Spinal cord (tissue), 9 donors: ENCODE measurements at regions not wholly inside any gene's neighbourhood (a gene's known extent, or its start where the extent isn't known, plus 50 kb on each side); places are given as distances from the start of the nearest gene placed in this dataset.

Experiments used
- DNase-seq, 6 donors: peaks; one replicate each; pipeline versions ENCODE4 v3.0.0 to v3.0.0-alpha.2; 2013 to 2015; ENCODE audit warnings: low spot score in 6 of 6, low read depth in 4 of 6
- H3K27ac ChIP-seq: one replicate; pipeline ENCODE4 v1.5.1; 2013; ENCODE audit warnings: low read depth, low read length, control low read depth
- H3K27me3 ChIP-seq: one replicate; pipeline ENCODE4 v1.6.1; 2013; ENCODE audit warnings: low read length; ENCODE audit not compliant: control insufficient read depth, insufficient read depth
- H3K36me3 ChIP-seq: one replicate; pipeline ENCODE4 v1.6.1; 2013; ENCODE audit warnings: low read length; ENCODE audit not compliant: control insufficient read depth, insufficient read depth
- H3K4me1 ChIP-seq: one replicate; pipeline ENCODE4 v1.6.1; 2013; ENCODE audit warnings: low read length; ENCODE audit not compliant: control insufficient read depth, insufficient read depth
- H3K4me3 ChIP-seq: one replicate; pipeline ENCODE4 v1.5.1; 2013; ENCODE audit warnings: low read depth, low read length, control low read depth
- H3K9me3 ChIP-seq: one replicate; pipeline ENCODE4 v1.6.1; 2013; ENCODE audit warnings: low read length; ENCODE audit not compliant: control insufficient read depth, insufficient read depth
- WGBS: methylation state at CpG from one replicate; pipeline ENCODE4 v1.1.5; 2013; ENCODE audit warnings: missing lambda C conversion rate; ENCODE audit not compliant: insufficient coverage; 5-methylcytosine and 5-hydroxymethylcytosine counted together
- donor health status: healthy.

GRCh38 chr14:71469643-71470335 is 462.4 kb upstream of the RGS6 start:
- WGBS = 96% methylated on average over 3 of the region's 6 CpGs
- H3K4me3 ChIP-seq = no peak overlapping the region
- no peaks in the 10 kb centered on the region for H3K27me3 ChIP-seq
- H3K27ac ChIP-seq = no peak overlapping the region
- no peak for DNase-seq
- H3K9me3 ChIP-seq = no peaks in the 10 kb centered on the region
- no peaks in the 10 kb centered on the region for H3K36me3 ChIP-seq
- no peaks in the 10 kb centered on the region for H3K4me1 ChIP-seq

- Histone ChIP-seq H3K4me3 (no peak overlapping the region), H3K4me1 (no peaks in the 10 kb centered on the region), H3K36me3 (no peaks in the 10 kb centered on the region), H3K27ac (no peak overlapping the region), H3K27me3 (no peaks in the 10 kb centered on the region), H3K9me3 (no peaks in the 10 kb centered on the region)
- 86% methylated on average over 3 of the region's 6 CpGs for WGBS
- no peak for DNase-seq
These were observed 460.4 kb upstream of the RGS6 start for GRCh38 chr14:71471634-71472355.

GRCh38 chr14:71472356-71473340 is 459.6 kb upstream of the RGS6 start:
- Histone ChIP-seq H3K4me3 (no peak overlapping the region), H3K27ac (no peak overlapping the region), H3K9me3 (no peaks in the 10 kb centered on the region), H3K4me1 (no peaks in the 10 kb centered on the region), H3K27me3 (no peaks in the 10 kb centered on the region), H3K36me3 (no peaks in the 10 kb centered on the region)
- WGBS = no CpG with 5 or more reads among the region's 4 CpGs
- DNase-seq = no peak

DNA sequence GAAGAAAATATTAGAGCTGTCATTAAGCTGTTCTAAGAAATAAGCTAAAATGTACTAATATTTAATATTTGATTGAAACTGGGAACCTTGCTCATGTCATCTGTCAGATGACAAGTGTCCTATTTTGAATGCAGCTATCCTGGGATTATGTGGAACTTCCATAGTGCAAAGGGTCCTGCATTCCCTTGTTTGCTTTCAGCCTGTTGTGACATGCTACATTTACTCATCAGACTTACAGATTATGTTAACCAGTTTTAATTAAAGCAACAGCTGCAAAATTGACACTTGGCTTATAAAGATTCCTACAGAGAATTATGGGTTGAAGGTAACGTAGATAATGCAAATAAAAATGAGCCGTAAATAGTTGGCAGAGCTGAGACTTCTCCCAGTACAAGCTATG is 458.4 kb upstream of the RGS6 start:
- no peaks in the 10 kb centered on the region for H3K4me1 ChIP-seq
- H3K27me3 ChIP-seq = no peaks in the 10 kb centered on the region
- H3K9me3 ChIP-seq = no peaks in the 10 kb centered on the region
- peak in 1 of 6 donors; percentile 32 for DNase-seq
- H3K27ac ChIP-seq = no peak overlapping the region
- no CpG with 5 or more reads among the region's 2 CpGs for WGBS
- no peaks in the 10 kb centered on the region for H3K36me3 ChIP-seq
- no peak overlapping the region for H3K4me3 ChIP-seq

DNA sequence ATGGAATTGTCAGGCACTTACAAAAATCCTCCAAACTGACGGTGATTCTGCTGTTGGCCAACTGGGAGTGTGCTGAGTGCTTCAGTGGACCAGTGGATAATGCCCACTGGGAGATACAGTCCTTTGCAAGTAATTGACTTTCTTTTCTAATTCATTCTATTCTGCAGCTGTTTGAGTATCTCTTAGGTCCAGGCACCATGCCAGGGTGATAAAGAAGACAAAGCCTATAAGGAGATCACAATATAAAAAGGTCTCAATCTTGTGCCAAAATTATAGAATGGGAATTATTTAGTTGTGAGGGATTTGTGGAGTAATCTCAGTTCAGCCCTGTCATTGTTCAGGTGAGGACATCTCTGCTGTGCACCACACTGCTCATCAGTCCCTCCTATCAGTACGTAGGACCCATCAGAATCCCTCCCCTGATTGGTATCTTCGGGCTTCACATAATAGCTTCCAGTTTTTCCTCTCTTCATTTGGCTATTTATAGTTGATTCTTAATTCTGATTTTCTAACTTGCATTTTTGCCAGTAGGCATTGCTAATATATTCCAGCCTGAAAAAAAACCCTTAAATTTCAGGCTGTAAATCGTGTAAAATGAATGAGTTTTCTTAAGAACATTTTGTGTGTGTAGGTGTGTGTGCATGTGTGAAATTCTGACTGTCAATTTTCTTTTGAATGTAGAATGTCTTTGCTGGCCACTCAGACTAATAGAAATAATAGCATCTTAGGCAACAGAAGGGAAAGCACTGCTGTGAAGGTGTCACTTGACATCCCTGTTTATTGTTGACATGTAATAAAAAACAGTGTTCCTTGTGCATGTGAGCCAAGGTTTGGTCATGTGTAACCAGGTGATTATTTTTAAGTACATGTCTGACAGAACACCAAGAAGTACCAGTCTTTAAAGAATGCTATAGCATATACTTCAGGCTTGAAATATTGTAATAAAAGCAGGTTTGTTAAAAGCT is 457.6 kb upstream of the RGS6 start:
- Histone ChIP-seq H3K27me3 (no peaks in the 10 kb centered on the region), H3K27ac (no peak overlapping the region), H3K4me1 (no peaks in the 10 kb centered on the region), H3K9me3 (no peaks in the 10 kb centered on the region), H3K36me3 (no peaks in the 10 kb centered on the region), H3K4me3 (no peak overlapping the region)
- peak in 1 of 6 donors; percentile 54 for DNase-seq
- WGBS = 78% methylated on average over 1 of the region's 4 CpGs

GRCh38 chr14:71475916-71476315 is 456.3 kb upstream of the RGS6 start:
- WGBS = 96% methylated on average over 3 of the region's 5 CpGs

GRCh38 chr14:71478542-71478941 is 453.7 kb upstream of the RGS6 start:
- H3K36me3 ChIP-seq = no peaks in the 10 kb centered on the region
- H3K27ac ChIP-seq = no peak overlapping the region
- H3K4me1 ChIP-seq = no peaks in the 10 kb centered on the region
- WGBS = no CpG with 5 or more reads among the region's 4 CpGs
- H3K4me3 ChIP-seq = no peak overlapping the region
- no peaks in the 10 kb centered on the region for H3K9me3 ChIP-seq
- H3K27me3 ChIP-seq = no peaks in the 10 kb centered on the region
- no peak for DNase-seq

More at GRCh38 chr14:71475916-71476315, 456.3 kb upstream of the RGS6 start:
- no peaks in the 10 kb centered on the region for H3K27me3 ChIP-seq
- H3K27ac ChIP-seq = no peak overlapping the region
- H3K9me3 ChIP-seq = no peaks in the 10 kb centered on the region
- no peak overlapping the region for H3K4me3 ChIP-seq
- H3K36me3 ChIP-seq = no peaks in the 10 kb centered on the region
- H3K4me1 ChIP-seq = no peaks in the 10 kb centered on the region
- no peak for DNase-seq

DNA sequence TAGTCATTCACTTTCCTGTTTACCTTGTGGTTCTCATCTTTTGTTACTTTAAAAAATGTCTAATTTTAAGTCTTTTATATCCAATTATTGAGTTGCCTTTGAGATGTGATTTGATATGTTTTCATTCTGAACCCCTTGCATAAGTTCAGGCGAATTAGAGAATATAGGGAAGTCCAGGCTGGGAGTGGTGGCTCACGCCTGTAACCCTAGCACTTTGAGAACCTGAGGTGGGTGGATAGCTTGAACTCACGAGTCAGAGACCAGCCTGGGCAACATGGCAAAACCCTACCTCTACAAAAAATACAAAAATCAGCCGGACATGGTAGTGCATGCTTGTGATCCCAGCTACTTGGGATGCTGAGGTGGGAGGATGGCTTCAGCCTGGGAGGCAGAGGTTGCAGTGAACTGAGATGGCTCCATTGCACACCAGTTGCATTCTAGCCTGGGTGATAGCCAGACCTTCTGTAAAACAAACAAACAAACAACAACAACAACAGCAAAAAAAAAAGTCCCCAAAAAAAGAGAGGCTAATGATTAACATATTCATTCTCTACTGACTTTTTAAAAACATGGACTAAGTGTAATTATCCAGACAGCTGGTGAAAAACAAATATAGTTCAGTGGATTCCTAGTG is 451.1 kb upstream of the RGS6 start:
- DNase-seq = no peak
- H3K27me3 ChIP-seq = no peaks in the 10 kb centered on the region
- no peaks in the 10 kb centered on the region for H3K9me3 ChIP-seq
- no peak overlapping the region for H3K27ac ChIP-seq
- H3K4me1 ChIP-seq = no peaks in the 10 kb centered on the region
- 80% methylated on average over 1 of the region's 4 CpGs for WGBS
- H3K36me3 ChIP-seq = no peaks in the 10 kb centered on the region
- no peak overlapping the region for H3K4me3 ChIP-seq
